Esophagus squamous epithelium (tissue), 4 donors: ENCODE measurements at regions not wholly inside any gene's neighbourhood (a gene's known extent, or its start where the extent isn't known, plus 50 kb on each side); places are given as distances from the start of the nearest gene placed in this dataset.

Experiments
- CTCF ChIP-seq, 6 experiments: fragments of 450-650 bp in 4 of 6; fragments of 200-600 bp in 2 of 6; sonication (generic) in 2 of 6; IDR thresholded peaks; one replicate each; pipeline ENCODE4 v1.5.1; 2016 to 2019; ENCODE audit warnings: antibody characterized with exemption in 6 of 6, mild to moderate bottlenecking in 4 of 6, moderate library complexity in 4 of 6
- POLR2A ChIP-seq, 4 donors: fragments of 450-650 bp; IDR thresholded peaks; one replicate each; pipeline ENCODE4 v1.6.1; 2017; ENCODE audit warnings: antibody characterized with exemption in 4 of 4, mild to moderate bottlenecking in 4 of 4, moderate library complexity in 3 of 4

- no peak for TF ChIP-seq CTCF (IDR thresholded peaks at IDR 0.05)
- TF ChIP-seq POLR2A (IDR thresholded peaks at IDR 0.05), result no peak
Observed at GRCh38 chr19:5403968-5404640, 51.1 kb upstream of the ZNRF4 start.
